CD4-positive, alpha-beta T cell treated with Interleukin-4 for 4 hours (primary cell): ENCODE measurements at regions not wholly inside any gene's neighbourhood (a gene's known extent, or its start where the extent isn't known, plus 50 kb on each side); places are given as distances from the start of the nearest gene placed in this dataset.

ENCODE experiments used
- DNase-seq: peaks from one replicate; pipeline ENCODE4 v3.0.0-alpha.2; 2020

GRCh38 chr2:200013906-200014305, 58.5 kb downstream of the MAIP1 start:
- DNase-seq = no peak

- no peak for DNase-seq
Measured at GRCh38 chr2:200021449-200022114, 66.2 kb downstream of the MAIP1 start.

DNA sequence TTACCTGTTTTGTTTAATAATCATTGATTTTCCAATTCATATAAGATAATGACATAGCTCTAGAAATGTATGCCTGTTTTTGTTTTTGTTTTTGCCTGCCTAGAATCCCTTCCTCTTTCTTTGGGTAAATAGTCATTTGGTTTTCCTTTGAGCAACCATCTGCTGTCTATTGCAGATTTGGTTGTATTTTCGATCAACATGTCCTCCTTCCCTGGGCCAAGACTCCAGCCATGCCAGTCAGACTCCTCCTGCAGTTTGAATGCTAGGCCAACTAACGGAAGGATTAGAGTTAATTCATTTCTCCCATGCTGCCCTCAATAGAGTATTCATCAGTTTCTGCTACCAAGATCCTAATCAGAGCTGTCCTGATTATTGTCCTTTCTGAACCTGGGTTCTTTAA, 67.1 kb downstream of the MAIP1 start:
- no peak for DNase-seq

GRCh38 chr2:200023570-200023969, 68.2 kb downstream of the MAIP1 start:
- DNase-seq = no peak

DNA sequence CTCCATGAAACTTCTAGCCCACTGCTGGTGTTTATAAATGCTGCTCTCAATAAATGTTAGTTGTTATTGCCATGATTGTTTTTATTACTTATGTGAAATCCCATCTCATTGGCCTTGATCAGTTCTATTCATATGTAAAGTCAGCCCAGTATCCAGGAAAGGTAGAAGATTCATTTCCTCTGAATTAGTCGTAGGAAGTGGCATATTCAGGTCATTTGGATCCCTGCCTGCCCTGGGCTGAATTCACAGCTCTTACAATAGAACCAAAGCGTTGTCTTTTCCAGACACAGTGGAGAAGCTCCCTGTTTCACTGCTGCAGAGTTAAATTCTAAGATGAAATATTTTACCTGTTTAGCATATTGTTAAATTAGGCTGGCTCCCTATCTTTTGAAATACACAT, 70.3 kb downstream of the MAIP1 start:
- no peak for DNase-seq

DNA sequence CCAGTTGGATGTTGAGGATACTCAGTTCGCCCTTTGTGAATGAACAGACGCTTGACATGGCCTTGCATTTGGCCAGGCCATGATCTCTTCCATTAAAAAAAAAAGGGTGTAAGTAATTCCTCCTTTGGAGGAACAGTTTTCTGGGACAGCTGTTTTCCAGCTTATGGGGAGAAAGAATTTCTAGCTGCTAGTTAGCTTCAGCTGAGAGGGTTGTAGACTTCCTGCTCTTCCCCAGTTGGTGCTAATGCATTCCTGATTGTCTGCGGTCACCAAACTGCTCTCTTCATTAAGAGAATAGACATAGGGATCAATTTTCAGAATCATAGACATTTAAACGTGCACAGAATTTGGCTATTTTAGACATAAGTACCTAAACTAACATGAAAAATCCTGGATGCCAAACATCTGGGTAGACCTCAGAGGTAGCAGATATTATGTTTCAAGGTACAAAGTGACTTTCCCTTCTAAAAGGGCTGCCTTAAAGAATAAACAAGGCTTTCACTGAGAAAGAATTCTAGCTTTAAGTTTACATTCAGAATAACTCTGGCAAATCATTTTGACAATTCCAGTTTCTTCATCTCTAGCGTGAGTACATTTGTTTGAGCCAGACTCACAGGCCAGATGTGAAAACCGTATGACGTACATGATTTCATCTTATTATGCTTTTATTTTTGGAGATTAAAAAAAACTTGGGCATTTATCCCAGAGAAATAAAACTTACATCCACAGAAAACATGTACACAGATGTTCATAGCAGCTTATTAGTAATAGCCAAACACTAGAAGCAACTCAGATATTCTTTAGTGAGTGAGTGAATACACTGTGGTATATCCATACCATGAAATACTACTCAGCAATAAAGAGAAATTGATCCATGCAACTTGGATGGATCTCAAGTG, 71.2 kb downstream of the MAIP1 start:
- no peak for DNase-seq

- no peak for DNase-seq
Measured at GRCh38 chr2:200028998-200029397, 73.6 kb downstream of the MAIP1 start.

GRCh38 chr2:200032895-200033294, 77.5 kb downstream of the MAIP1 start:
- no peak for DNase-seq

GRCh38 chr2:200033929-200034328, 78.5 kb downstream of the MAIP1 start:
- no peak for DNase-seq

DNA sequence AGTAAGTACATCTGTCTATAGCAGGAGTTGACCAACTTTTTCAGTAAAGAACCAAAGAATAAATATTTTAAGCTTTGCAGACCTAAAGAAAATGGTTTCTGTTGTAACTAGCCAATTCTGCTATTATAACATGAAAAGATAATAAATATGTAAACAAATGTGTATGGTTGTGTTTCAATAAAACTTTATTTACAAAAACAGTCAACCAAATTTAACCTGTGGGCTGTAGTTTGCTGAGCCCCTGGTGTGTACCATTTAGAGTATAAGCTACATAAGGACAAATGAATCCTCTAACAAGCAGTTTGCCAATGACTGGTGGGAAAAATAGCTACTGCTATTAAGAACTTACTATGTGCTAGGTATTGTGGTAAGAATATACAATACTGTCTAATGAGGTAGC, 79.4 kb downstream of the MAIP1 start:
- DNase-seq = no peak

DNA sequence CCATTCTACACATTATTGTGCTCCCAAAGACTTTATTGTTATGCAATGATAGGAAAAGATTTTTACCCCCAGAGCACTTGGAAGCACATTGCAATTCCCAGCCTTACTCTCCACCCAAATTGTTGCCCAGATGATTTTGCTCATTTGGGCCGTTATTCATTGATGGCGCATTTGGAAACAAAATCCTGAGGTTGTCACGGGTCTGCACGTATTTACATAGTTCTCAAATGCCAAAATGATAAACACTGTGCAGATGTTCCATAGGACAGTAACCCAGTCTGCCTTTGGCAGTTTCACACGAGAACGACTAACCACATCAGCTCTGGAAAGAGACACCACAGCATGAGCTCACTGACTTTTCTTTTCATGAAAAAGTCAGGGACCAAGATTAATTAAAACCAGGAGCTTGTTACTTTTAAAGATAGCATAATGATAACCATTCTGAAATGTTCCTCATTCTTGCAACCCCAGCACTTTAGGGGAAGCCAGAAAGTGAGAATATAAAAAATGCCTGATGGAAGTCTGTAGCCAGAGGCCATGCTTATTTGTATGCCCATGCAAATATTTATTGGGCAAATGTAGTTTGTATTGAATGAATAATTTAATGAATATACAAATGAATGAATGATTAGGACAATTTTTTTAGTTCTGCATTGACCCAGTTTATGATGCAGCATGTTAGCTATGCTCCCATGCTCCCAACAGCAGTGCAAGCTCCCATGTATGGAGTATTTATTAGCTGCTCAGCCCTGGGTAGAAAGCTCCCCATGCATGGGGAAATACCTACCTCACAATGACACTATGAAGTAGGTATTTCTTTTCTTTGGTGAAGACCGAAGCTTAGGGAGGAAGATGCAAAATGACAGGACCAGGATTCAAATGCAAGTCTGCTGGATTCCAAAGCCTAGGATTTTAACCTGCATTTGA, 84.6 kb downstream of the MAIP1 start:
- no peak for DNase-seq

GRCh38 chr2:200040831-200041230, 85.4 kb downstream of the MAIP1 start:
- DNase-seq = no peak

GRCh38 chr2:200041639-200042038, 86.3 kb downstream of the MAIP1 start:
- no peak for DNase-seq

GRCh38 chr2:200042102-200042735, 86.8 kb downstream of the MAIP1 start:
- DNase-seq = no peak

DNA sequence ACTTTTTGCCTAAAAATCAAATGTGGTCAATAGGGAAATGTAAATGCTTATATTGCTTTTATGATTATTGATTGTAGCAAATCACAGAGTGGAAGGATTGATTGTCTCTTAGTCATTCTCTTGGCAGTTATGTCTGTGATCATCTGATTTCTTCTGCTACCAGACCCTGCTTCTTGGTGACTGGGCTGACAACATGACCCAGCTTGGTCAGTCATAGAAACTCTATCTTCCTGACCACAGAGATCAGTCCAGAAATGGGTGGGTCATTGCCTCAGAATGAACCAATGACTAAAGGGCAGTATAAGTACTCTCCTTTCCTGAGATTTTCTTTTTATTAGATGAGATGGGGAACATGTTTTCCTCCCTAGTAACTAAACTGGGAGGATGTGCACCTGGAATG, 87.6 kb downstream of the MAIP1 start:
- DNase-seq = no peak

- no peak for DNase-seq
Measured at GRCh38 chr2:200044453-200044852, 89.1 kb downstream of the MAIP1 start.

DNA sequence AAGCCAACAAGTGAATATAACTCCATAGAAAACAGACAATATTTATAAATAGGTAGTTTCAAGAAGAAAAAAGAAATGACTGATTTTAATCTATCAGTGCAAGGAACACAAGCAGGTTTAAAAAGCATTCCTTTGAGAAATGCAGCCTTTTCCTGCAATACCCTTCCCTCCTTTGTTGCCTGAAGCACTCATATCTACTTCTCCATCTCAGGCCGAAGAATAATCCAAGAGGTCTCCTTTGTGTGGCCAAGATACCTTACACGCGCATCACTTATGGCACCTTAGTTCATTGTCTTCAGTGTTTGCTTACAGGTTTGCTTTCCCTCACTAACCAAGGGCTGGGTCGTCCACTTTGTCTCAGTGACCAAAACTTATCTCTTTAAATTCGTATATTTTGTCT, 93.0 kb downstream of the MAIP1 start:
- DNase-seq = no peak

DNA sequence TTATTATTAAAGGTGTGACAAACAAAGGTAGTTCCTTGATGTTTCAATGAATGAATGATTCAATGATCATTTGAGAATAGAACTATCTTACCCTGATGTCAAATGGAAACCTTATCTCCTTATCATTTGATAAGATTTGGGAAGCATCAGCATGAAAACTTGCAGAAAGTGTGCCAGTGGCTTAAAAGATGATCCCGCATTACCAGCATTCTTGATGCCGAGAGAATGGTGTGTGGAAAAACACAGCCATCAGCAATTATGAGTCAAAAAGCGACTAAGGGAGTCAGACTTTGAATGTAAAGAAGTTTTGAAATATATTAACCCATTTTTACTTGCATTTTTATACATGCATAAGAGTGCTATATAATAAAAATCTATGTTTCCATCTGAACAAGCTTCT, 93.7 kb downstream of the MAIP1 start:
- no peak for DNase-seq

- no peak for DNase-seq
Measured at GRCh38 chr2:200050921-200051610, 95.7 kb downstream of the MAIP1 start.

DNA sequence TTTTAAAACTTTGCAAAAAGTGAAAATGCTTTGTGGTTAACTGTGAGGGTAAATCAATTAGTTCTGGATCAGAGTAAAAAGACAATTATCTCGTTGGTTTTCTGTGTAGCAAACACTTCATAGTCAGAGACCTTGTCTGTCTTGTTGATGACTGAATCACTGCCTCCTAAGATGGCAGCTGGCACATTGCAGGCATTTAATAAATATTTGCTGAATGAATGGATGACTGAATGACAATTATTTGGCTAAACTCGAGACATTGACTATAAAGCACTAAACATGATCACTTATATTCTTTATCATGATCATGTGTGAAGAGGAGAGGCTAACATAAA, 96.2 kb downstream of the MAIP1 start:
- no peak for DNase-seq

- DNase-seq = no peak
Measured at GRCh38 chr2:200052627-200053026, 97.2 kb downstream of the MAIP1 start.
